HepG2 (cell line): ENCODE measurements at regions not wholly inside any gene's neighbourhood (a gene's known extent, or its start where the extent isn't known, plus 50 kb on each side); places are given as distances from the start of the nearest gene placed in this dataset.

Experiments
- POLR2AphosphoS5 ChIP-seq: IDR thresholded peaks from 2 replicates; pipeline ENCODE4 v1.6.1; 2012; ENCODE audit warnings: low read depth, low read length
- STAT5B ChIP-seq: sonication (generic); formaldehyde crosslinking; IDR thresholded peaks from 2 replicates; pipeline ENCODE4 v1.4.0; 2020; ENCODE audit warnings: missing genetic modification reagents
- TAF1 ChIP-seq: sonication (generic); formaldehyde crosslinking; IDR thresholded peaks from 2 replicates; pipeline ENCODE4 v1.4.0; 2020; ENCODE audit warnings: missing genetic modification reagents
- ZBTB21 ChIP-seq: sonication (generic); formaldehyde crosslinking; IDR thresholded peaks from 2 replicates; pipeline ENCODE4 v1.4.0; 2020; ENCODE audit warnings: missing genetic modification reagents
- ZNF274 ChIP-seq: sonication (generic); formaldehyde crosslinking; IDR thresholded peaks from 2 replicates; pipeline ENCODE4 v1.5.1; 2020; ENCODE audit warnings: mild to moderate bottlenecking, missing genetic modification reagents
- ZNF782 ChIP-seq: sonication (generic); formaldehyde crosslinking; IDR thresholded peaks from 2 replicates; pipeline ENCODE4 v1.4.0; 2020; ENCODE audit warnings: missing genetic modification reagents, mild to moderate bottlenecking, borderline replicate concordance
- TF ChIP-seq, protein P1 (sequence below): sonication (generic); formaldehyde crosslinking; IDR thresholded peaks from 2 replicates; pipeline ENCODE4 v1.5.1; 2020; ENCODE audit warnings: mild to moderate bottlenecking, moderate library complexity, missing genetic modification reagents
- TF ChIP-seq, protein P2 (sequence below): sonication (generic); formaldehyde crosslinking; IDR thresholded peaks from 2 replicates; pipeline ENCODE4 v1.5.0; 2020; ENCODE audit warnings: mild to moderate bottlenecking, missing genetic modification reagents, moderate library complexity
- TF ChIP-seq, protein P3 (sequence below): IDR thresholded peaks from 2 replicates; pipeline ENCODE4 v1.6.1; 2012; ENCODE audit warnings: inconsistent platforms
- TF ChIP-seq, protein P4 (sequence below): sonication (generic); formaldehyde crosslinking; IDR thresholded peaks from 2 replicates; pipeline ENCODE4 v1.4.0; 2020; ENCODE audit warnings: missing genetic modification reagents, borderline replicate concordance

DNA sequence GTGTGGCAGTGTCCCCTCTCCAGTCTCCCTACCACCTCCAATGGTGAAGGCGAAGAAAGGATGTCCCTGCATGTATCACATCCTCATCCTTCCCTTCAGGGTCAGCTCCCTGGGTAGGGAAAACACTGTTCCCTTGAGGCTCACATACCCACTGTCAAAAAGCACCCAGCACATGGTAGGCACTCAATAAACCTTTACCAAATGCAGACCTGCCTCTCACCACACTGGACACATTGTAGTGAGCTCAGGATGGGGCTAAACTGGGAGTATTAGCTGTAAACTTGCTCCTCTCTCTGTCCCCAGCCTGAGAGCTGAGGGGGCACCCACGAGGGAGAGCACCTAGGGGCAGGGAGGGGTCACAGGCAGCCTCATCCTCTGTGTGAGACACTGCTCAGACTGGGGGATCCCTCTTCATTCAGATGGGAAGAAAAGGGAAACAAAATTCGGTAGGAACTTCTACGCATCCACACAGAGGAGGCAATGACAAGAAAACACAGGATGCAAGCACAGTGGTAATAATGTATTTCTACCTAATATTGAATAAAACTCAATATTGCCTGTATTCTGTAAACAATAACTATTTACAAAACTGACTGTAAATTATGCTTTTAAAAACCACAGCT is 101.6 kb upstream of the TOP3B start:
- no peak for TF ChIP-seq STAT5B
- TF ChIP-seq, protein P1, sequence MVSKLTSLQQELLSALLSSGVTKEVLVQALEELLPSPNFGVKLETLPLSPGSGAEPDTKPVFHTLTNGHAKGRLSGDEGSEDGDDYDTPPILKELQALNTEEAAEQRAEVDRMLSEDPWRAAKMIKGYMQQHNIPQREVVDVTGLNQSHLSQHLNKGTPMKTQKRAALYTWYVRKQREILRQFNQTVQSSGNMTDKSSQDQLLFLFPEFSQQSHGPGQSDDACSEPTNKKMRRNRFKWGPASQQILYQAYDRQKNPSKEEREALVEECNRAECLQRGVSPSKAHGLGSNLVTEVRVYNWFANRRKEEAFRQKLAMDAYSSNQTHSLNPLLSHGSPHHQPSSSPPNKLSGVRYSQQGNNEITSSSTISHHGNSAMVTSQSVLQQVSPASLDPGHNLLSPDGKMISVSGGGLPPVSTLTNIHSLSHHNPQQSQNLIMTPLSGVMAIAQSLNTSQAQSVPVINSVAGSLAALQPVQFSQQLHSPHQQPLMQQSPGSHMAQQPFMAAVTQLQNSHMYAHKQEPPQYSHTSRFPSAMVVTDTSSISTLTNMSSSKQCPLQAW: no peak
- TF ChIP-seq ZNF782 (CRISPR knock-in tag): no peak
- TF ChIP-seq, protein P2, sequence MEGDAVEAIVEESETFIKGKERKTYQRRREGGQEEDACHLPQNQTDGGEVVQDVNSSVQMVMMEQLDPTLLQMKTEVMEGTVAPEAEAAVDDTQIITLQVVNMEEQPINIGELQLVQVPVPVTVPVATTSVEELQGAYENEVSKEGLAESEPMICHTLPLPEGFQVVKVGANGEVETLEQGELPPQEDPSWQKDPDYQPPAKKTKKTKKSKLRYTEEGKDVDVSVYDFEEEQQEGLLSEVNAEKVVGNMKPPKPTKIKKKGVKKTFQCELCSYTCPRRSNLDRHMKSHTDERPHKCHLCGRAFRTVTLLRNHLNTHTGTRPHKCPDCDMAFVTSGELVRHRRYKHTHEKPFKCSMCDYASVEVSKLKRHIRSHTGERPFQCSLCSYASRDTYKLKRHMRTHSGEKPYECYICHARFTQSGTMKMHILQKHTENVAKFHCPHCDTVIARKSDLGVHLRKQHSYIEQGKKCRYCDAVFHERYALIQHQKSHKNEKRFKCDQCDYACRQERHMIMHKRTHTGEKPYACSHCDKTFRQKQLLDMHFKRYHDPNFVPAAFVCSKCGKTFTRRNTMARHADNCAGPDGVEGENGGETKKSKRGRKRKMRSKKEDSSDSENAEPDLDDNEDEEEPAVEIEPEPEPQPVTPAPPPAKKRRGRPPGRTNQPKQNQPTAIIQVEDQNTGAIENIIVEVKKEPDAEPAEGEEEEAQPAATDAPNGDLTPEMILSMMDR (CRISPR knock-in tag): no peak
- TF ChIP-seq ZBTB21 (CRISPR knock-in tag): no peak
- TF ChIP-seq POLR2AphosphoS5: no peak
- TF ChIP-seq, protein P3, sequence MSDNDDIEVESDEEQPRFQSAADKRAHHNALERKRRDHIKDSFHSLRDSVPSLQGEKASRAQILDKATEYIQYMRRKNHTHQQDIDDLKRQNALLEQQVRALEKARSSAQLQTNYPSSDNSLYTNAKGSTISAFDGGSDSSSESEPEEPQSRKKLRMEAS: no peak
- no peak for TF ChIP-seq ZNF274 (CRISPR knock-in tag)
- TF ChIP-seq TAF1 (CRISPR knock-in tag): no peak
- TF ChIP-seq, protein P4, sequence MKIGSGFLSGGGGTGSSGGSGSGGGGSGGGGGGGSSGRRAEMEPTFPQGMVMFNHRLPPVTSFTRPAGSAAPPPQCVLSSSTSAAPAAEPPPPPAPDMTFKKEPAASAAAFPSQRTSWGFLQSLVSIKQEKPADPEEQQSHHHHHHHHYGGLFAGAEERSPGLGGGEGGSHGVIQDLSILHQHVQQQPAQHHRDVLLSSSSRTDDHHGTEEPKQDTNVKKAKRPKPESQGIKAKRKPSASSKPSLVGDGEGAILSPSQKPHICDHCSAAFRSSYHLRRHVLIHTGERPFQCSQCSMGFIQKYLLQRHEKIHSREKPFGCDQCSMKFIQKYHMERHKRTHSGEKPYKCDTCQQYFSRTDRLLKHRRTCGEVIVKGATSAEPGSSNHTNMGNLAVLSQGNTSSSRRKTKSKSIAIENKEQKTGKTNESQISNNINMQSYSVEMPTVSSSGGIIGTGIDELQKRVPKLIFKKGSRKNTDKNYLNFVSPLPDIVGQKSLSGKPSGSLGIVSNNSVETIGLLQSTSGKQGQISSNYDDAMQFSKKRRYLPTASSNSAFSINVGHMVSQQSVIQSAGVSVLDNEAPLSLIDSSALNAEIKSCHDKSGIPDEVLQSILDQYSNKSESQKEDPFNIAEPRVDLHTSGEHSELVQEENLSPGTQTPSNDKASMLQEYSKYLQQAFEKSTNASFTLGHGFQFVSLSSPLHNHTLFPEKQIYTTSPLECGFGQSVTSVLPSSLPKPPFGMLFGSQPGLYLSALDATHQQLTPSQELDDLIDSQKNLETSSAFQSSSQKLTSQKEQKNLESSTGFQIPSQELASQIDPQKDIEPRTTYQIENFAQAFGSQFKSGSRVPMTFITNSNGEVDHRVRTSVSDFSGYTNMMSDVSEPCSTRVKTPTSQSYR (CRISPR knock-in tag): no peak
